HG03139 (cell line): ENCODE measurements at regions not wholly inside any gene's neighbourhood (a gene's known extent, or its start where the extent isn't known, plus 50 kb on each side); places are given as distances from the start of the nearest gene placed in this dataset.
"Not testable (repeated sequence)": the region's sequence is repeated elsewhere in the genome, so short reads cannot be mapped to it uniquely, and the experiment has no call there.

Experiments used
- ATAC-seq: cut with Tn5 transposase; IDR thresholded peaks from one replicate; pipeline ENCODE4 v1.9.1; 2021; ENCODE audit not compliant: unreplicated experiment

GRCh38 chr7:149569025-149569725 is 71.6 kb upstream of the ZNF746 start:
- ATAC-seq, result no peak

GRCh38 chr7:149568218-149568617 is 70.6 kb upstream of the ZNF746 start:
- ATAC-seq, result no peak

GRCh38 chr7:149566103-149566502 is 68.5 kb upstream of the ZNF746 start:
- ATAC-seq, result no peak

GRCh38 chr7:149565096-149565382 is 67.4 kb upstream of the ZNF746 start:
- no peak for ATAC-seq

GRCh38 chr7:149564340-149565095 is 66.9 kb upstream of the ZNF746 start:
- ATAC-seq, result no peak

- no peak for ATAC-seq
These were observed 65.0 kb upstream of the ZNF746 start for GRCh38 chr7:149562602-149563001.

- ATAC-seq, result no peak
These were observed 63.5 kb upstream of the ZNF746 start for GRCh38 chr7:149561072-149561471.

- no peak for ATAC-seq
These were observed 62.1 kb upstream of the ZNF746 start for GRCh38 chr7:149559711-149560110.

- ATAC-seq, result no peak
These were observed 60.7 kb upstream of the ZNF746 start for GRCh38 chr7:149558149-149558861.

- ATAC-seq, result not testable (repeated sequence)
These were observed 58.9 kb upstream of the ZNF746 start for GRCh38 chr7:149556525-149556924.

GRCh38 chr7:149554821-149555220 is 57.2 kb upstream of the ZNF746 start:
- not testable (repeated sequence) for ATAC-seq

- not testable (repeated sequence) for ATAC-seq
These were observed 56.4 kb upstream of the ZNF746 start for GRCh38 chr7:149553991-149554390.

- no peak for ATAC-seq
These were observed 55.2 kb upstream of the ZNF746 start for GRCh38 chr7:149552799-149553198.
